ENCODE measurements at regions not wholly inside any gene's neighbourhood (a gene's known extent, or its start where the extent isn't known, plus 50 kb on each side); places are given as distances from the start of the nearest gene placed in this dataset.

DNA sequence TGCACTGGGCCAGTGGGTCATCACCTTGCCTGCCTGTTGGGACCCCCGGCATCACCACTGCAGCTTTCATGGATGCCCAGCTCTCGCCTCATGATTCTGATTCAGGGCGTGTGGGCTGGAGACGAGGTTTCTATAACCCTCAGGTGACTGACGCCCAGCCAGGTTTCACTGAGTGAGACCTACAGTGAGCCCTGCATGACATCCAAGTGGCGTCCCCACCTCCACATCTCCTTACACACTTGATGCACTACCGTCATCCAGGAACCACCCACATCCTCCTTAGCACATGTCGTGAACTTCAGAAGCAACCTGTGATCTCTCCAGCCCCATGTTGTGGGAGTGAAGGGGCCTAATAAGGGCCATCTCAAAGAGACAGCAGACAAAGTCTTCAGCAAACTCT lies 257.5 kb downstream of the CTTN start:
- H3K27me3 ChIP-seq (ENCODE audit: control insufficient read depth, insufficient read depth, low read length): peaks cover 3% of the 10 kb centered on the region; the same call in 1 of the 2 replicates

DNA sequence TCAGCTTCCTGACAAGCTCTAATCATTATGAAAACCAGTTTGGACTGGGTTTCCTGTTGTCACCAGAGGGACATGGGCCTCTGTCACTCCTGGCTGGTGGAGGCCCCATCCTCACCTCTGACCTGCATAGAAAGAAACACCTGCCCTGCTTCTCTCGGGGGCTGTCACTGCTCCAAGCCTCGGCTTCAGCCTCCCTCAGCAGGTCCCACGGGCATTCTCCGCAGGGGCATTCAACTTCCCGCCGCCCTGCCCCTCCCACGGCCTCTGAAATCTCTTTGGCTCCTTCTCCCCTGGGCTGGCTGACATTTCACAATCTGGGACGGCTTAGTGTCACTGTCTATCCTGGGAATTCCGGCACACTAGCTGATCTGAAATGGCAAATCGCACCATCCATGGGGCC lies 257.9 kb downstream of the CTTN start:
- Histone ChIP-seq H3K27me3 (ENCODE audit: control insufficient read depth, insufficient read depth, low read length) (peaks cover 7% of the 10 kb centered on the region), H3K36me3 (ENCODE audit: control insufficient read depth, insufficient read depth, low read length) (no peaks in the 10 kb centered on the region), H3K4me1 (ENCODE audit: control insufficient read depth, insufficient read depth, low read length) (peaks cover 21% of the 10 kb centered on the region), H3K9me3 (ENCODE audit: control insufficient read depth, insufficient read depth, low read length) (no peaks in the 10 kb centered on the region), H3K4me3 (ENCODE audit: low read depth, low read length) (no peak overlapping the region), H3K9ac (ENCODE audit: low read depth, low read length) (no peak overlapping the region), H3K27ac (ENCODE audit: low read depth, low read length) (no peak overlapping the region)

More for the DNA sequence above, 257.5 kb downstream of the CTTN start:
- H3K27ac ChIP-seq (ENCODE audit: low read depth, low read length): no peak overlapping the region
- H3K4me3 ChIP-seq (ENCODE audit: low read depth, low read length): no peak overlapping the region
- H3K4me1 ChIP-seq (ENCODE audit: control insufficient read depth, insufficient read depth, low read length): peaks cover 18% of the 10 kb centered on the region
- H3K9me3 ChIP-seq (ENCODE audit: control insufficient read depth, insufficient read depth, low read length): no peaks in the 10 kb centered on the region
- no peak overlapping the region for H3K9ac ChIP-seq (ENCODE audit: low read depth, low read length)
- H3K36me3 ChIP-seq (ENCODE audit: control insufficient read depth, insufficient read depth, low read length): no peaks in the 10 kb centered on the region

DNA sequence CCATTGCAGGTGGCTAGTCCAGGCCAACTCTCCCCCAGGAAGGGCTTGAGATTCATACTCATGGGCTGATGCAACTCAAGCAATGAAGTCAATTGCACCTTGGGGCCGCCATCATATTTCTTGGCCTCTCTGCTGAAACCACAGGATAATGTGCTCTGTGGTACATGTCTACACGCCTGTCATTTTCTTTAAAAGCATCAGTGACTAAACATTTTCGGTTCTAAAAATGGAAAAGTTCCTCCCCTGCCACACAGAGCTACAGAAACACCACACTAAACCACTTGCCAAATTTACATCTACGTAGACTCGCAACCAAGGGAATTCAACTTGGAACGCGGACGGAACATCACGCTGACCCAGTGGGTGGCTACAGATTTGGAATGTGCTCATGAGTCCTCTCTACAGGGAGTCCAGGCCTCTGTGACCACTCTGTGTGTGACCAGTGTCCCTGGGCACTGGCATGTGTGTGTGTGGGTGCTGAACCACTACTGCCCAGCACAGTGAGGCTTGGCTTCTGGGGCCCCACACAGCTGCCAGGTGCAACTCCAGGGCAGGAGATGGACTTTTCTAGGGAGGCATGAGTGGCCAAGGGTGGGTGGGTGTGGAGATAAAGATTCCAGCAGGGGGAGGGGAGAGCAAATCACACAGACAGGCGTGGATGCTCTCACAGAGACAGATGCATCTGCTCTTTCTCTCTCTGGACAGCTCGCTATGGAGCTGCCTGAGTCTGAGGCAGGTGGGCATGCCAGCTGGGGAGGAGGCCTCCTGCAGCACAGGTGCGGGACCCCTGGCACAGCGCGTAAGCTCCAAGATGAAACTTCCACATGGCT lies 261.9 kb downstream of the CTTN start:
- Histone ChIP-seq H3K36me3 (ENCODE audit: control insufficient read depth, insufficient read depth, low read length) (no peaks in the 10 kb centered on the region), H3K4me3 (ENCODE audit: low read depth, low read length) (no peak overlapping the region), H3K9me3 (ENCODE audit: control insufficient read depth, insufficient read depth, low read length) (no peaks in the 10 kb centered on the region), H3K9ac (ENCODE audit: low read depth, low read length) (no peak overlapping the region), H3K27ac (ENCODE audit: low read depth, low read length) (no peak overlapping the region), H3K4me1 (ENCODE audit: control insufficient read depth, insufficient read depth, low read length) (peaks cover 29% of the 10 kb centered on the region), H3K27me3 (ENCODE audit: control insufficient read depth, insufficient read depth, low read length) (peaks cover 12% of the 10 kb centered on the region)

DNA sequence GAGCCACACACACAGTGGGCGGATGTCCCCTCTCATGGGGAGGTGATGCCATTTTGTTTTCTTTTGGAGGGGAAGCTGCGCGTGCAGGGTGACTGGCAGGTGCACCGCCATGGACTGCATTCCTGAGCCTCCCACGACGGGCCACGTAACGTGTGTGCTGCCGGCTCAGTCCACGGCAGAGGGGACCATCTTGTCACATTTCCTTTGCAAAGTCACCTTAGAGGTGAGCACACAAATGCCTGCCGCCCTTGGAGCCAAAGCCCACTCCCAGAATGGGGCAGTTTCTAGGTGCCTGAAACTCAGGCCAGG lies 262.5 kb downstream of the CTTN start:
- Histone ChIP-seq H3K9ac (ENCODE audit: low read depth, low read length) (no peak overlapping the region), H3K27me3 (ENCODE audit: control insufficient read depth, insufficient read depth, low read length) (peaks cover 12% of the 10 kb centered on the region)

DNA sequence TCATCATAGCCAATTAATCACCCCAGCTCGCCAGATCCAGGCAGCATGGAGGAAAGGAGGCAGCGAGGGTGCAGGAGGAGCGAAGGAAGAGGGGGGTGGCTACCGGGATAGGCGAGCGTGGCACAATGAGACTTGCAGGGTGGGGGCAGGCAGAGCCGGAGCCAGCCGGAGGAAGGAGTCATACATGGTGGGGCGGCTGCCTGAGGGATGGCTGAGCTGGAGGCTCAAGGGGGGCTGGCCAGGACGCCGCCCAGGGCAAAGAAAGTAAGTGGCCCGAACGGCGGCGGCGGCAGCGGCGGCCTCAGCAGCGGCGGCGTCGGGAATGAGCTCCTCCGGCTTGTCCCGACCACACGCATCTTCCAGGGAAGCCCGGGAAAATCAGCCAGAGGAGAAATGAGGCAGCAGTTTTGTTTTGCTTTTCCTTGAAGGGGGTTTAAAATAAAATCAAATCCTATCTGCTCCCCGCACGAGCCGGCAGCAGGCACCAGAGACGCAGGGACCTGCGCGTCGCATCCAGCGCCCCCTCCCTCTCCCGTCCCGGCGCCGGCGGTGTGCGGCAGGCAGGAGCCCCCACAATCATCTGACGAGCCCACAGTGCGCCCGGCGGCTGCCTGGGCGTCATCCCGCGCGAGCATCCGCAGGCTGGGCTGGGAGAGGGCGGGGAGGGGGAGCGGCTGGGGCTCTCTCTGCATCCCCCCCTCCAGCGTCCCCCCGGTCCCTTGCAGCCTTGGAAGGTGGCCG lies 263.6 kb downstream of the CTTN start:
- peak overlapping the region; percentile 71 for H3K4me3 ChIP-seq (ENCODE audit: low read depth, low read length)
- H3K9ac ChIP-seq (ENCODE audit: low read depth, low read length): peak overlapping the region; percentile 71
- no peaks in the 10 kb centered on the region for H3K9me3 ChIP-seq (ENCODE audit: control insufficient read depth, insufficient read depth, low read length)

More for the DNA sequence above, 262.5 kb downstream of the CTTN start:
- Histone ChIP-seq H3K4me3 (ENCODE audit: low read depth, low read length) (peak overlapping the region; percentile 71), H3K4me1 (ENCODE audit: control insufficient read depth, insufficient read depth, low read length) (peaks cover 29% of the 10 kb centered on the region), H3K27ac (ENCODE audit: low read depth, low read length) (no peak overlapping the region), H3K36me3 (ENCODE audit: control insufficient read depth, insufficient read depth, low read length) (no peaks in the 10 kb centered on the region), H3K9me3 (ENCODE audit: control insufficient read depth, insufficient read depth, low read length) (no peaks in the 10 kb centered on the region)

DNA sequence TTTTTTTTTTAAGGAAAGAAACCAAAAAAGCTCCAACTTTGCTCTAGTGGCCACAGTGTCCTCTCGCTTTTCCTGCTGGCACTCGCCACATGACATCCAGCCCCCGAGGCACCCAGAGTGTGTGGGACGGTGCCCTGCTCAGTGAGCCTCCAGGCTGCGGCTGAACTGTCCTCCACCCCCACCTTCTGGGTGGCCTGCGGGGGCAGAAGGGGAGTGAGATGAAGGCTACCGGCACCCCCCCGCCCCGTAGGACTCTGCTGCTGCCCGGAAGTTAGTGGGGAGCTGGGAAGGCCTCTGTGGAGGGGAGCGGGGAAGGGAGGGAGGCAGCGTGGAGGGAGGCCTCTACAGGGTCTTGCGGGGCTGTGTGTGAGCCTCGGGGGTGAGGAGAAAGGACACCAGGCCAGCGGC lies 264.4 kb downstream of the CTTN start:
- Histone ChIP-seq H3K4me1 (ENCODE audit: control insufficient read depth, insufficient read depth, low read length) (peaks cover 19% of the 10 kb centered on the region), H3K9me3 (ENCODE audit: control insufficient read depth, insufficient read depth, low read length) (no peaks in the 10 kb centered on the region), H3K4me3 (ENCODE audit: low read depth, low read length) (peak overlapping the region; percentile 71; the same call in 1 of the 2 replicates), H3K9ac (ENCODE audit: low read depth, low read length) (no peak overlapping the region), H3K27ac (ENCODE audit: low read depth, low read length) (peak overlapping the region; percentile 36), H3K27me3 (ENCODE audit: control insufficient read depth, insufficient read depth, low read length) (peaks cover 12% of the 10 kb centered on the region), H3K36me3 (ENCODE audit: control insufficient read depth, insufficient read depth, low read length) (no peaks in the 10 kb centered on the region)

More for the DNA sequence above, 263.6 kb downstream of the CTTN start:
- Histone ChIP-seq H3K27me3 (ENCODE audit: control insufficient read depth, insufficient read depth, low read length) (peaks cover 12% of the 10 kb centered on the region), H3K27ac (ENCODE audit: low read depth, low read length) (peak overlapping the region; percentile 36), H3K4me1 (ENCODE audit: control insufficient read depth, insufficient read depth, low read length) (peaks cover 23% of the 10 kb centered on the region), H3K36me3 (ENCODE audit: control insufficient read depth, insufficient read depth, low read length) (no peaks in the 10 kb centered on the region)

DNA sequence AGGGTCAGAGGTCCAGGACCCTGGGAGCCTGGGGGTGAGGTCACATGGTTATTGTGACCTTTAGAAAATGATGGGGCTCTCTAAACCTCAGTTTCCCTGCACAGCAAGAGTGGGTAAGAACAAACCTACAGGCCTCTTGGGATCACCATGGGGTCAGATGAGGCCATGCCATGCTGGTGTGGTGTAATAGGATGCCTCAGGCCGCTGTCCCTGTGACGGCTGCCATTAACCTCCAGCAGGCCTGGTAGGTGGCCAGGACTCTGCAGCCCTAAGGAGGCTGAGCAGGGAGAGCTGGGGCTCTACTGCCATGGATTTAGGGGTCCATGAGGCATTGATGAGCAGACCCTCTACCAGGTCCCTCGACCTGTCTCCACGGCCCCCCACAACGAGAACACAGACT lies 265.5 kb downstream of the CTTN start:
- Histone ChIP-seq H3K27me3 (ENCODE audit: control insufficient read depth, insufficient read depth, low read length) (peaks cover 12% of the 10 kb centered on the region), H3K36me3 (ENCODE audit: control insufficient read depth, insufficient read depth, low read length) (no peaks in the 10 kb centered on the region; the same call in 1 of the 2 replicates), H3K9me3 (ENCODE audit: control insufficient read depth, insufficient read depth, low read length) (no peaks in the 10 kb centered on the region), H3K4me1 (ENCODE audit: control insufficient read depth, insufficient read depth, low read length) (peaks cover 19% of the 10 kb centered on the region), H3K27ac (ENCODE audit: low read depth, low read length) (no peak overlapping the region), H3K4me3 (ENCODE audit: low read depth, low read length) (no peak overlapping the region), H3K9ac (ENCODE audit: low read depth, low read length) (no peak overlapping the region)

DNA sequence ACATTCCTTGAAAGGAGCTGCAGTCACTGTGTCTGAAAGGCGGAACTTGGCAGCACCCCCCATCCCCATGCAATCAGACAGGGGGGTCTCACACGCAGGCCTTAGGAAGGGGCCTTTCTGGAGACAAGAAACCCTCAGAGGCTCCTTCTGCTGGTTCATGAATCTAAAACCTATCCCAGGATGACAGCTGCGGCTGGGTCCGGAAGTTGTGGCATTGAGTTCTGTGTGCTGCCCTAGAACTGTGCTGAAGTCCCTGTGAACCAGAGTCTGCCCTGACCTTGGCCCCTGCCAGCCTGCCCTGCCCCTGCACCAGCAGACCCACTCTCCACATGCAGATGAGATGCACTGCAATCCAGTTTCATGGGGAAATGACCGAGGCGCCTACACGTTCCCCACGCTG lies 268.0 kb downstream of the CTTN start:
- Histone ChIP-seq H3K9ac (ENCODE audit: low read depth, low read length) (no peak overlapping the region), H3K9me3 (ENCODE audit: control insufficient read depth, insufficient read depth, low read length) (no peaks in the 10 kb centered on the region), H3K27ac (ENCODE audit: low read depth, low read length) (no peak overlapping the region), H3K4me1 (ENCODE audit: control insufficient read depth, insufficient read depth, low read length) (peaks cover 26% of the 10 kb centered on the region), H3K36me3 (ENCODE audit: control insufficient read depth, insufficient read depth, low read length) (no peaks in the 10 kb centered on the region; the same call in 1 of the 2 replicates), H3K4me3 (ENCODE audit: low read depth, low read length) (no peak overlapping the region), H3K27me3 (ENCODE audit: control insufficient read depth, insufficient read depth, low read length) (peaks cover 4% of the 10 kb centered on the region)

DNA sequence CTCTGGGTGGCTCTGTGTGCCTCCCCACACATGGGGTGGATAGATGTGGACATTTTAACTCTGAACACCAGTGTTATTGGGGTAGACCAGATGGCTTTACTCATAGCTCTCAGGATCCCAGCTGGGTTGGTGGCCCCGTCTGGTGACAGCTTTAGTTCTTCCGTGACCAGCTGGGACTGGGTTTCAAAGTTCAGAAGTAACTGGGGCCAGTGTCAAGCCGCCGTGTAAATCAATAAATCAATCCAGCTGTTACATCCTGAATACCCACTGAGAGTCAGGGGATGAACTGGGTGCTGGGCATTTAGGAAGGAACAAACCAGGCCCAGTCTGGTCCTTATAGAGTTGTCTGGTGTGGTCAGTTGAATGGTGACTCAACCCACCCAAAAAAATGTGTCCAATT lies 269.4 kb downstream of the CTTN start:
- Histone ChIP-seq H3K9ac (ENCODE audit: low read depth, low read length) (no peak overlapping the region), H3K9me3 (ENCODE audit: control insufficient read depth, insufficient read depth, low read length) (no peaks in the 10 kb centered on the region), H3K4me1 (ENCODE audit: control insufficient read depth, insufficient read depth, low read length) (peaks cover 22% of the 10 kb centered on the region), H3K27me3 (ENCODE audit: control insufficient read depth, insufficient read depth, low read length) (no peaks in the 10 kb centered on the region), H3K27ac (ENCODE audit: low read depth, low read length) (no peak overlapping the region), H3K4me3 (ENCODE audit: low read depth, low read length) (no peak overlapping the region), H3K36me3 (ENCODE audit: control insufficient read depth, insufficient read depth, low read length) (no peaks in the 10 kb centered on the region; the same call in 1 of the 2 replicates)

DNA sequence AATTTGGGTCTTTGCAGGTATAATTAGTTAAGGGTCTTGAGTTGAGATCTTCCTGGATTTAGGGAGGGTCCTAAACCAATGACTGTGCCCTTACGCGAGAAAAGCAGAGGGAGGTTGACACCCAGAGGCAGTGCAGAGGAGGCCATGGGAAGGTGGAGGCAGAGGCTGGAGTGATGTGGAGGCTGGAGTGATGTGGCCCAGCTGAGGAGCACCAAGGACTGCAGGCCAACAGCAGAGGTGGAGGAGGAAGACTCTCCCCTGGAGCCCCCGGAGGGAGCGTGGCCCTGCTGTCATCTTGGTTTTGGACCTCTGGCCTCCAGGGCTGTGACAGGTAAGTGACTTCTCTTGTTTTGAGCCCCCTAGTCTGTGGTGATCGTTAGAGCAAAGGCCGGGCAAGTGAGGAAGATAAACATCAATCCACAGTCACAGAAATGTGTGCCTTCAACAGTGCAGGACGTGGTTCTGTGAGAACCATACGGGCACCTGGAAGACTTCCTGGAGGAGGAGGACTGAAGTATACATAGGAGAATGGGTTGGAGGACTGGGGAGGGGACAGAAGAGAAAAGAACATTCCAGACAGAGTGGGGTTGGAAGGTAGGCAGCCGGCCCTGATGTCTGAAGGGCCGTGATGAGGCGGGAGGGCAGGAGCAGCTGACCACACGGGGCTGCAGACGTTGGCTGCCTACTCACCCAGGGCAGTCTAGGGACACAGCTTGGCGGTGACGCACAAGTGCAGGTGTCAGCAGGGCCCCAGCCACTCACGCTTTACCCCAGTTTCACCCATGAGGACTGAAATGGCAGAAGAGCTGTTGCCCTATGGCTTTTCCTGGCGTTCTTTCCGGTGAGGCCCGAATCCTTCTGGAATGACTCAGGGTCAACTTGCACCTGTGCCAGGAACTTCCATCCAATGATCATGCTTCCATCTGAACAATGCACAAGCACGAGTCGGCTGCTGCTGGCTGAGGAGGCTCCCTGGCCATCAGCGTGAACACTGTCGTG lies 270.2 kb downstream of the CTTN start:
- H3K4me1 ChIP-seq (ENCODE audit: control insufficient read depth, insufficient read depth, low read length): peaks cover 17% of the 10 kb centered on the region
- no peaks in the 10 kb centered on the region for H3K9me3 ChIP-seq (ENCODE audit: control insufficient read depth, insufficient read depth, low read length)
- H3K27me3 ChIP-seq (ENCODE audit: control insufficient read depth, insufficient read depth, low read length): no peaks in the 10 kb centered on the region
- H3K36me3 ChIP-seq (ENCODE audit: control insufficient read depth, insufficient read depth, low read length): no peaks in the 10 kb centered on the region; the same call in 1 of the 2 replicates
- H3K4me3 ChIP-seq (ENCODE audit: low read depth, low read length): no peak overlapping the region
- H3K27ac ChIP-seq (ENCODE audit: low read depth, low read length): no peak overlapping the region
- H3K9ac ChIP-seq (ENCODE audit: low read depth, low read length): no peak overlapping the region
